ENCODE measurements at regions not wholly inside any gene's neighbourhood (a gene's known extent, or its start where the extent isn't known, plus 50 kb on each side); places are given as distances from the start of the nearest gene placed in this dataset.
"Not testable (repeated sequence)": the region's sequence is repeated elsewhere in the genome, so short reads cannot be mapped to it uniquely, and the experiment has no call there.

DNA sequence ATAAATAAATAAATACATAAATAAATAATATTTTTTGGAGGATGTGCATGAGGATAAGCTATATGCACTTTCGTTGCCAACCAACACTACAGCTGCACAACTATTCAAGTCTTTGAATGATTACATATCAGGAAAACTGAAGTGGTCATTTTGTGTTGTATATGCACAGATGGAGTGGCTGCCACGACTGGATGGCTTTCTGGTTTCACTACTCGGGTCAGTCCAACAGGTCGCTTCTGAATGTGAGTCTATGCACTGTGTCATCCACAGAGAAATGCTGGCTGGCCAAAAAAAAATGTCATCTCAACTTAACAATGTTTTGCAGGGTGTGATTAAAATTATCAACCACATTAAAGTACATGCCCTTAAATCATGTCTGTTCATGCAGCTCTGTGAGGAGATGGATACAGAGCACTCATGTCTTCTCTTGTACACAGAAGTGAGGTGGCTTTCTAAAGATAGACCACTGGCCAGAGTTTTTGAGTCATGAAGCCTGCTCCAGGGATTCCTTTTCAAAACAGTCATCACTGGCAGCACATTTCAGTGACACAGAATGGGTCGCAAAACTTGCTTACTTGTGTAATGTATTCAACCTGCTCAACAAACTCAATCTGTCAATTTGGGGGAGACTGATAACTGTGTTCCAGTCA, 589.8 kb upstream of the CYLC2 start:
- H3K9me3 ChIP-seq (ENCODE audit: low read depth, low read length, poor library complexity, severe bottlenecking) = peaks cover 17% of the 10 kb centered on the region
- ChIA-PET CTCF (no interaction called here), POLR2A (ENCODE audit: low non-redundant PET) (no interaction called here)
- TF ChIP-seq, protein P1, sequence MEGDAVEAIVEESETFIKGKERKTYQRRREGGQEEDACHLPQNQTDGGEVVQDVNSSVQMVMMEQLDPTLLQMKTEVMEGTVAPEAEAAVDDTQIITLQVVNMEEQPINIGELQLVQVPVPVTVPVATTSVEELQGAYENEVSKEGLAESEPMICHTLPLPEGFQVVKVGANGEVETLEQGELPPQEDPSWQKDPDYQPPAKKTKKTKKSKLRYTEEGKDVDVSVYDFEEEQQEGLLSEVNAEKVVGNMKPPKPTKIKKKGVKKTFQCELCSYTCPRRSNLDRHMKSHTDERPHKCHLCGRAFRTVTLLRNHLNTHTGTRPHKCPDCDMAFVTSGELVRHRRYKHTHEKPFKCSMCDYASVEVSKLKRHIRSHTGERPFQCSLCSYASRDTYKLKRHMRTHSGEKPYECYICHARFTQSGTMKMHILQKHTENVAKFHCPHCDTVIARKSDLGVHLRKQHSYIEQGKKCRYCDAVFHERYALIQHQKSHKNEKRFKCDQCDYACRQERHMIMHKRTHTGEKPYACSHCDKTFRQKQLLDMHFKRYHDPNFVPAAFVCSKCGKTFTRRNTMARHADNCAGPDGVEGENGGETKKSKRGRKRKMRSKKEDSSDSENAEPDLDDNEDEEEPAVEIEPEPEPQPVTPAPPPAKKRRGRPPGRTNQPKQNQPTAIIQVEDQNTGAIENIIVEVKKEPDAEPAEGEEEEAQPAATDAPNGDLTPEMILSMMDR (conservative IDR thresholded peaks at IDR 0.05; ENCODE audit: low read depth, low read length) = no peak
- TF ChIP-seq EZH2 (IDR thresholded peaks at IDR 0.05; ENCODE audit: borderline replicate concordance, low read depth, low read length, poor library complexity, severe bottlenecking) = no peak
- H3K36me3 ChIP-seq (ENCODE audit: insufficient read depth, low read length, poor library complexity, severe bottlenecking) = no peaks in the 10 kb centered on the region
- no TSS peak for BruUV-seq (replicated peaks)
- DNase-seq (ENCODE audit: low spot score) = no peak
- no peak overlapping the region for H3K27ac ChIP-seq (ENCODE audit: low read depth, low read length, poor library complexity, severe bottlenecking)
- H3K4me3 ChIP-seq (ENCODE audit: low read depth, low read length, poor library complexity, severe bottlenecking) = no peak overlapping the region
- intact Hi-C loops (cut with micrococcal nuclease; ENCODE audit: unreplicated experiment) = no loop called here
- no peaks in the 10 kb centered on the region for H3K4me1 ChIP-seq (ENCODE audit: insufficient read depth, low read length, poor library complexity, severe bottlenecking)
- H3K27me3 ChIP-seq (replicated peaks; ENCODE audit: insufficient read depth, low read depth, low read length, poor library complexity) = no peaks in the 10 kb centered on the region

DNA sequence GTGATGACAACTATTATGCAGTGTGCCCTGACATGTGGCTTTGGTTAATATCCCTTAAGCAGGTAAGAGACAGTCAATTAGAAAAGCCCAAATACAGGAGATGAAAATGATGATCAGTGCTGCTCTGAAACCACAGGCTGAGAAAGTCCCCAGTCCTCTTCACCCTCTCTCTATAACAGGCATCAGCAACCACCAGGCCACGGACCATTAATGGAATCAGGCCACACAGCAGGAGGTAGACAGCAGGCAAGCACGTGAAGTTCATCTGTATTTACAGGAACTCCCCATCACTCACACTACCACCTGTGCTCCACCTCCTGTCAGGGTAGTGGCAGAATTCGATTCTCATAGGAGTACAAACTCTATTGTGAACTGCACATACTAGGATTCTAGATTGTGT, 591.6 kb upstream of the CYLC2 start:
- H3K4me3 ChIP-seq (ENCODE audit: low read depth, low read length, poor library complexity, severe bottlenecking) = no peak overlapping the region
- H3K36me3 ChIP-seq (ENCODE audit: insufficient read depth, low read length, poor library complexity, severe bottlenecking) = no peaks in the 10 kb centered on the region
- BruUV-seq (replicated peaks) = no TSS peak
- H3K27ac ChIP-seq (ENCODE audit: low read depth, low read length, poor library complexity, severe bottlenecking) = no peak overlapping the region
- H3K4me1 ChIP-seq (ENCODE audit: insufficient read depth, low read length, poor library complexity, severe bottlenecking) = no peaks in the 10 kb centered on the region
- H3K9me3 ChIP-seq (ENCODE audit: low read depth, low read length, poor library complexity, severe bottlenecking) = peaks cover 15% of the 10 kb centered on the region
- POLR2A ChIA-PET (ENCODE audit: low non-redundant PET) = no interaction called here
- CTCF ChIA-PET = no interaction called here
- TF ChIP-seq, protein P1 (conservative IDR thresholded peaks at IDR 0.05; ENCODE audit: low read depth, low read length) = no peak
- H3K27me3 ChIP-seq (replicated peaks; ENCODE audit: insufficient read depth, low read depth, low read length, poor library complexity) = no peaks in the 10 kb centered on the region
- no peak for DNase-seq (ENCODE audit: low spot score)
- intact Hi-C loops (cut with micrococcal nuclease; ENCODE audit: unreplicated experiment) = no loop called here

DNA sequence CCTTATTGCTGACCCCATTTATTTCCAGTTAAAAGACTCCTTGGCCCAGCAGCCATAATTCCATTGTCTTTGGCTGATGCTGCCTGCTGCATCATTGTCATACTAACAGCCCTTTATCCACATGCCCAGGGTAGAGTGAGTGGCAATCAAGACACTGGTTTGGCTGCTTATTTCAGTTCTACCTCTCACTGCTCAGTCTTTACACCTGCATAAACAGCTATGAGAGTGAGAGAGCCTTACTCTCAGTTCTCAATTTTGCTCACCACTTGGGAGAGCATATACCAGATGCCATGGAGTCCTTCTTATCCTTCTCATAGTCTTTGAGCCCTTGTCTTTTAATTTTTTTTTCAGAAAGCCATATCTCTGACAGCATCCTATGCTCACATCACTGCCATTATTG, 596.9 kb upstream of the CYLC2 start:
- Histone ChIP-seq H3K27me3 (replicated peaks; ENCODE audit: insufficient read depth, low read depth, low read length, poor library complexity) (no peaks in the 10 kb centered on the region), H3K9me3 (ENCODE audit: low read depth, low read length, poor library complexity, severe bottlenecking) (peaks cover 25% of the 10 kb centered on the region), H3K27ac (ENCODE audit: low read depth, low read length, poor library complexity, severe bottlenecking) (no peak overlapping the region), H3K4me3 (ENCODE audit: low read depth, low read length, poor library complexity, severe bottlenecking) (no peak overlapping the region), H3K4me1 (ENCODE audit: insufficient read depth, low read length, poor library complexity, severe bottlenecking) (no peaks in the 10 kb centered on the region), H3K36me3 (ENCODE audit: insufficient read depth, low read length, poor library complexity, severe bottlenecking) (no peaks in the 10 kb centered on the region)
- no peak for DNase-seq (ENCODE audit: low spot score)
- BruUV-seq (replicated peaks) = no TSS peak
- intact Hi-C loops (cut with micrococcal nuclease; ENCODE audit: unreplicated experiment) = no loop called here
- ChIA-PET POLR2A (ENCODE audit: low non-redundant PET) (no interaction called here), CTCF (no interaction called here)
- TF ChIP-seq, protein P1 (conservative IDR thresholded peaks at IDR 0.05; ENCODE audit: low read depth, low read length) = no peak
- TF ChIP-seq EZH2 (IDR thresholded peaks at IDR 0.05; ENCODE audit: borderline replicate concordance, low read depth, low read length, poor library complexity, severe bottlenecking) = no peak

DNA sequence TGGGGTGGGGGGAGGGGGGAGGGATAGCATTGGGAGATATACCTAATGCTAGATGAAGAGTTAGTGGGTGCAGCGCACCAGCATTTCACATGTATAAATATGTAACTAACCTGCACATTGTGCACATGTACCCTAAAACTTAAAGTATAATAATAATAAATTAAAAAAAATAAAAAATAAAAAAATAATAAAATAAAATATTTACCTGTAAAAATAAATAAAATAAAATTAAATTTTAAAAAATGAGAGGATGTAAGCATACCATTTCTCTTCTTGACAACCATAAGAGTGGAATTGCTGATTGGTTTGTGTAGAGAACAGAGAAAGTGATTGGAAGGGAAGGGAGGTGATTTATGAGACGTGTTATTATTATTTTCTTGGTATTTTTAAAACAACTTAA, 609.5 kb upstream of the CYLC2 start:
- H3K36me3 ChIP-seq (ENCODE audit: insufficient read depth, low read length, poor library complexity, severe bottlenecking); DNase-seq (ENCODE audit: low spot score); CTCF ChIA-PET; H3K4me3 ChIP-seq (ENCODE audit: low read depth, low read length, poor library complexity, severe bottlenecking); H3K27ac ChIP-seq (ENCODE audit: low read depth, low read length, poor library complexity, severe bottlenecking); H3K27me3 ChIP-seq (replicated peaks; ENCODE audit: insufficient read depth, low read depth, low read length, poor library complexity); intact Hi-C loops (cut with micrococcal nuclease; ENCODE audit: unreplicated experiment); BruUV-seq (replicated peaks); POLR2A ChIA-PET (ENCODE audit: low non-redundant PET); H3K4me1 ChIP-seq (ENCODE audit: insufficient read depth, low read length, poor library complexity, severe bottlenecking): not testable (repeated sequence)
- peaks cover 15% of the 10 kb centered on the region for H3K9me3 ChIP-seq (ENCODE audit: low read depth, low read length, poor library complexity, severe bottlenecking)
